Endothelial cell of hepatic sinusoid (primary cell): ENCODE measurements at regions not wholly inside any gene's neighbourhood (a gene's known extent, or its start where the extent isn't known, plus 50 kb on each side); places are given as distances from the start of the nearest gene placed in this dataset.

Source experiments
- in situ Hi-C: cut with HindIII; loops from 2 replicates; pipeline ENCODE4 v1.10.0; 2017; ENCODE audit warnings: low sequenced_read_pairs

DNA sequence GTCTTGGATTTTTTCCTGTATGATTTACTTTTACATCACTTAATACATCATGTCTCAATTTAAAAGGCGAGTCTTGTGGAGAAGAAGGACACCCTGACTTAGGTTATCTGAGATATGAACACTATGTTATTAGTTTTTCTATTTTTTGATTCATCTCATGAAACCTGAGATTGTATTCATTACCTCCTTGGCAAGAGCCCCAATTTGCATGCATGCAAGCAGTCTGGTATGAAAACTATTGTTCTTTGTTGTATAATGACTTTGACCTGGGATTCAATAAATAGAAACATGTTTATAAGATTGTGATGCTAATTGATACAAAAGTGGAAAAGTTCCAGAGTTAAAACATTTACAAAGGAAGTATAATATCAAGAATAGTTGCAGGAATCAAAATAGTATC lies 576.1 kb downstream of the NOVA1 start:
- in situ Hi-C loops: no loop called here

DNA sequence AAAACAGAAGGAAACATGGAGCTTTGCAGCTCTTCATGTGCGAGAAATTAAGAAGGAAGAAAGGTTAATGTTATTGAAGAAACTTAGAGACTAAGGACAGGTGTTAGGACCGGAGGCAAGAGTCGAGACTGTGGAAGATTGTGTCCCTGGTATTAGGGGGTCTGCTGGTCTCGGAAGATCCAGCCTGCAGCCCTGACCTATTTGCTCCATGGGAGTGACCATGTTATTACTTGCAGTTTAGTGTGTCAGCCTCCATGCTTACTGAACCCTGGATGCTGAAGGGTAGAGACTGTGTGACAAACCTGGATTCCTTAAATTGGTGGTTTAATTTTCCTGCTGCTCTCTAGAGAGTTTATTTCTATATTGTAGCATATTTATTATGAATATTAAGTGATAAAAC lies 580.6 kb downstream of the NOVA1 start:
- in situ Hi-C loops: no loop called here

DNA sequence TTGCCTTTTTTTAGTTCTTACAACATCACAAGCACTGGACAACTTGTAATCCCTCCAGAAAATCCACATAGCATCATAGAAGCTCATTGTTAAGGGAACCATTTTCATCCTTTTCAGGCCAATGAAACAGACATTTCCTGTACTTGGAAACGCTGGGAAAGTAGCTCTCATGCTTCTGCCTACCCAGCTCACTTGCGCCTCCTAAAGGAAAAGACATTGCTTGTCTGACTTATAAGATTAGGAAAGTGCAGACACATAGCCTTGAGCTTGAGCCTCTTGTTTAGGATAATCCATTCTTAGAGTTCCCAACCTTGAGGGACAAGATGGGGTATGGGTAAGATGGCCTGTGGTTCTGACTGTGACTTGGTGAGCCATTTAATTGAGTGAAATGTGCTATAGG lies 589.5 kb downstream of the NOVA1 start:
- in situ Hi-C loops: no loop called here

DNA sequence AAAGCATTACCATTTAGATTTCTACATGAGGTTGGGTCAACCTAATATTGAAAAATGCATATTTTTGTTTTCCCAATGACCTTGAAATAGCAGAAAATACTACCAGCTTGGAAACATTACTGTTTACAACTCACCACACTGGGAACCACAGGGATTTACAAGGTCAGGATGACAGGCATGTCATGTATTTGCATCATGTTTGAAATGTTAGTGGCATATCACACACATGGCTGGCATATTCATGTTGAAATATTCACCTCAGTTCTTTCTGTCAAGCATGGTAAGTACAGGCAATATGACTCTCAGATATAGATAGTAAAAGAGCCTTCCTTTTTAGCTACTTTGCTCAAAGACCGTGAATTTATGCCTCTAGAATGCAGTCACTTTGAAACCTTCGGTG lies 593.5 kb downstream of the NOVA1 start:
- in situ Hi-C loops: no loop called here

DNA sequence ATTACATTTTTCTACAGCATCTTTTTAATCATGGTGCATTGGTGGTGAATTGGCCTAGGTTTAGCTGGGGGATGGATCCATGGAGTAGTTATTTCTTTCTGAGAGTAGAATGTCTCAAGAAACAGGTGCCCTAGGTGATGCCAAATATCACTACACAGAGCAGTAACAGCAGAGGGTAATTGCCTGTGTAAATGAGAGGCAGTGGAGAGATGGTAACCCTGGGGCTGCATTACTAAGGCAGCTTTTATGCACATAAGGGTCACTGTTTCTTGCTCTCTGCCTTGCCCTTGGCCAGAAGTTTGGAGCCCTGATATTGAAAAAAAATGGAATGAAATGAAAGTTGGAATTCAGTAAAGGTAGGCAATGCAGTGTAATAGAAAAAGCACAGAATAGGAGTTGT lies 604.0 kb downstream of the NOVA1 start:
- in situ Hi-C loops: no loop called here

DNA sequence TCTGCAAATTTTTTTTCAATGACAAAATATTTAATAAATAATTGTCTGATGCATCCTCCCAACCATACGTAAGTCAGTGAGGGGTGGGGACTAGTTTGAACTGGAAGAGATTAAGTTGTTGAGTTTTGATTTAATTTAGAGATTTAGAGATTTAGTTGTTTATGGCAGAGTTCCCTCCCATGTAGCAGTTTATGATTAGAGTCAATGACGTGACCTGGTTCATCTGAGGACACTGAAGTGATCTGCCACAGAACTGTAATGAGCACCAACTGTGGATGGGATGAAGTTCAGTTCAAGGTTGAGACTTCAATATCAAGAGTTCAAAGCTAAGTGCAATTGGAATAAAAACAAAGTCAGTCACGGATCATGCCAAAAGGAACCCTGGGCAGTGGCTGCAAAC lies 609.3 kb downstream of the NOVA1 start:
- in situ Hi-C loops: no loop called here

DNA sequence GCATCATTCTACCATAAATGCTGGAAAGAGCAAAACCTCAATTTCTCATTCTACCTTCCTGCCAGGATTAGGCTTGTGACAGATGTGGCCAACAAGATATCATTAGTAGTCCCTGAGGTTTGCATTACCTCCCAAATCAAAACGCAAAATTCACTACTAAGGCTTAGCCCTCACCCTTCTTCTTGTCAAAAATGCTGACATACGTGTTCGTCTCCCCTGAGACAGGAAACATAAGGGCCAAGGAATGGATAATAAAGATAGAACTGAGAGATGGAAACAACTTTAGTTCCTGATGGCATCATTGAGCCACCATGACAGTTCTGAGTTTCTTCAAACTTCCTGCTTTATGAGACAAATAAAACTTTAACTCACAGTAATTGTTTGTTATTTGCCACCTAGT lies 642.1 kb downstream of the NOVA1 start:
- in situ Hi-C loops: loop anchor here (5.0 kb wide), 1 partner anchor 87 kb away; no protein-coding TSS in a partner anchor

DNA sequence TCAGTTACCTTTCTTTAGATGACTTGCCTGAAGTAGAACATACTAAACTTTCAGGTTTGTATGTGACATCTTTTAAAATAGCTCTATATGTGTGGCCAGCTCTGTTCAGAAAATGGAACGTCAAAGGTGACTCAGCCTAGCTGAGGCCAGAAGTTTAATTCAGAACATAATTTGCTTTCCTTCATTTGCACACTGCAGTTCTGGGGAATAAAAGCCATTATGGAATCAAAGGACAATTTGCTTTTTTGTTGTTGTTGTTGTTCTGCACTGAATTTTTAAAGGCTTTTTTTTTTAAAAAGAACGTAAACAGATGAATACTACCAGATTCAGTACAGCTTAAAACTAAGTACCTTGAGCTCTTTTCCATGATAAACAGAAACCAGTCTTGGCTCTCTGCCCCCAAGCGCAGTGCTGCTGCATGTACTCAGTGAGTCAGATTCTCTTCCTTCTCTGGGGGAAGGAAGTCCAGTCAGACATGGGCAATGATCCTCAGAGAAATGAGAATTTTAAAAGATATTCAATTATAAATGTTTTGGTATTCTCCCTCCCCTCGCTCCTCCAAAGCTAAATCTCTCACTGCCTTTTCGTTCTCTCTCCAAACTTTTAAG lies 644.2 kb downstream of the NOVA1 start:
- in situ Hi-C loops: no loop called here

DNA sequence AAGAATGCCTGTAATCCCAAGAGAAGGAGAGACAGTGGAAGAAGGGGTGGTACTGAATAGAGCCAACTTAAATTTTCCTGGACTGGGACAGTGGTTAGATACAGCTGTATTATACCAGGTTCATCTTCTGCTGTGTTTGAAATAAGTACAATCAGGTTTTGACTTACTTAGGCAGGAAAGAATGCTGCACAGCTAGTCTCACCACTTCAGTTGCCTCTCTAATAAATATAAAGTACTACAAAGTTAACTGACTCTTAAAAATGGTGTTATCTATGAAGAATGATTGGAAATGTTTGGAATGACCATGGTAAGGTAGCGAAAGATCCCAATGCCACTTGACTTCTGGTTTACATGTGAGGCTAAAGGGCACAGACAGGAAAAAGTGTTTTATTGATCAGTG lies 652.1 kb downstream of the NOVA1 start:
- in situ Hi-C loops: no loop called here

DNA sequence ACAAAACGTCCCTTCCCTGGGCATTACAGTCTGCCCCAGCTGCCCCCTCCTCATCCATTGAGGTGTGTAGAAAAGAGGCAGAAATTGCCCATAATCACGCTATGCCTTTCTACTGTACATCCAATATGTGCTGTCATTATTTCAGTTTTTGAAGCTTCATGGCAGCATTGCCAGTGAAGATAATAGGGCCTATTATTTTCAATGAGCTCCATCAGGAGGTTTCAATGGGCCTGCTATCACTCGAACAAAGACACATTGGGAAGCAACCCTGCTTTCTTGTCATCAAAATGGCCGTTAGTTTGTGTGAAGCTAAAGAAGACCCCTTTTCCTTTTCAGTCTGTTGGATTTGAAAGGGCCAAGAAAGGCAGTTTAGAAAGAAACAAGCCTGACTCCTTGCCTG lies 653.8 kb downstream of the NOVA1 start:
- in situ Hi-C loops: no loop called here

DNA sequence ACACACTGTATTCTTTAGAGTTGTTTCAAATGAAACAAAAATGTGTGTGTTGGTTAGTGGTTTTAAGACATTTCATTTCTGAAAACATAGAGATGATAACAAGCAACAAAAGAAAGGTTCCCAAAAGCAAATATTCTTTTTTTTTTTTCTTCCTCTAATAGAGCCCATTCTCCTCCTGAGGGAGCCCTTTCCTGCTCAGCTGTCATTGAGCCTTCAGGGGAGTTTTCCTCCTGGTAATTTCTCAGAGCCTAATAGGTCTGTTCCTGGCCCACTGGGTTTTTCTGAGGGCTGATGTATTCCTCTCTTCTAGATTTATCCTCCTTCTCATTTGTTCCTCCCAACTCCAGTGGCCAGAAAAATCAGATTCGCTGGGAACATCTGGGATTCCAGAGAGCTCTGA lies 654.5 kb downstream of the NOVA1 start:
- in situ Hi-C loops: no loop called here

DNA sequence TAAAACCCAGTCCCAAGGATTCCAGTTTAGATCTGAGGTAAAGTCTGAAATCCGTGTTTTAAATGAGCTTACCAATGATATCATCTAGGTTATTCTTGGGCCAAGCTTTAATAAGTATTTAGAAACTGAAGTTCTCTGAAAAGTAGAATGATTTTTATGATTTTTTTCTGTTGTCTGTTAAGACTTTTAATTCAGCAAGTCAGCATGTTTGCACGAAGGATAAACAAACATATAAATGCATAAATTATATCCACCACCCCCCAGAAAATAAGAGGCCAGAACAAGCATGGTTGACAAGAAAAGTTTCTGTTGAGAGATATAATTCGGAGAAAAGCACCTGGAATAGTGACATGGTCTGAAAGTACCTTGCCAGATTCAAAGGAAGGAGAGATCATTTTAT lies 655.7 kb downstream of the NOVA1 start:
- in situ Hi-C loops: no loop called here

DNA sequence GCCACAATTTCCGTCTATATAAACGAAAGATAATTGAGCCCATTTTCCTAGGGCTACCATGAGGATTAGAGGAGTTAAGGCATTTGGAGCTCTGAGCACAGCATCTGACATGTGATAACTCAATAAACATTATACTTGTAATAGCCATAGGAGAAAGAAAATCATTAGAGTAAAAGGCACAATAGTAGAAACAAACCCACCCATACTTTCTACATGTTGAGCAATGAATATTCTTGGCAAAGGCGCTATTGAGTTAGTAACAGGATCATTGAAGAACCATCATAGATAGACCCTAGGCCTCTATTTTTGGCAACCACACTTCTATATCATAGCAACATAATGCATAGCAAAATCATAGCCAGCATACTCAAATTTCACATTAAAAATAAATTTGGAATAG lies 664.1 kb downstream of the NOVA1 start:
- in situ Hi-C loops: no loop called here

DNA sequence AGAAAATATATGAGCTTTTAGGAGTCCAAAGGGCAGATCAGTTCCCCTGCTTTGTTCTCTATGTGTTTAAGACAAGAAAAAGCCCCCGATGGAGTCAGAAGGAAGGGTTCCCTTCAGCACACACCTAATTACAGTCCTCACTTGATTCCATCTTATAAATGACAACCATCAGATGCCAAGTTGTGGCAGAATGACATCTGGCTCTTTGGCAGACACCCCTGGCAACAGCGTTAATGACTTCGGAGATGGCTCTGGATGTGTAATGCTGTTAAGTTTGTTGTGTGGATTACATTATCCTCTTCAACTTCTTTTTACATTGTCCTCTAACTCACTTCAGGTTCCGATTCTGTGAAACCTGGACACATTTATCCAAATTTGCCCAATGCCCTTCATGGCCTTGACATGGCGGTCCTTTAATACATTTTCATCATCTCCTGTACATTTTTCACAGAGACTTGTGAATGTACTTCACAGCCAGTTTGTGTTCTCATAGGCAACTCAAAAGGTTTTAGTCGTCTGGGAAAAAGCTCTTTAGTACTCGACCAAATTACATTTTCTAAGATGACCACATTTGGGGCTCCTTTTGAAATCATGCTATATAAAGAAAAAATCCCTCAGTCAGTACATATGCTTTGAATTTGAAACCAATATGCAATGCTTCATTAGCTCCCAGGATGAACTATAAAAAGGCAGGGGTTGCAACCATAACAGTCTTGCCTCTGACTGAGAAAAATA lies 667.8 kb downstream of the NOVA1 start:
- in situ Hi-C loops: no loop called here

DNA sequence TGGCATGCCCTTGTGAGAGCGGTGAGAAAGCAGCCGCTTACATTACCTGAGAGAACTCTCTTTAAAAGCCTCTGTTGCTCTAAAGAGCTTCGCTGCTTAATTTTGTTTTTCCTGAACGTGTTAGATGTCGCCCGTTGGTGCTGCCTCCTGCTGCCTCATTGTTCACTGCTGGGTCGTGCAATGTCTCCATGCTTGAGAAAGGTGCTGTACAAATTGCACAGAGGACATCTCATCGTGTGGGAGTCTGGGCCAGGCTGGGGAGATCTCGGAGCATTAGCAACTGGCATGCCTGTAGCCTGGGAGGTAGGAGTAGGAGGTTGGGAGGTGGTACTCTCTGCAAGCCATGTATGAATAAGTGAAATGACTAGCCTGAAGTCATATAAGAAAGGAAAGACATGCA lies 686.0 kb downstream of the NOVA1 start:
- in situ Hi-C loops: no loop called here

DNA sequence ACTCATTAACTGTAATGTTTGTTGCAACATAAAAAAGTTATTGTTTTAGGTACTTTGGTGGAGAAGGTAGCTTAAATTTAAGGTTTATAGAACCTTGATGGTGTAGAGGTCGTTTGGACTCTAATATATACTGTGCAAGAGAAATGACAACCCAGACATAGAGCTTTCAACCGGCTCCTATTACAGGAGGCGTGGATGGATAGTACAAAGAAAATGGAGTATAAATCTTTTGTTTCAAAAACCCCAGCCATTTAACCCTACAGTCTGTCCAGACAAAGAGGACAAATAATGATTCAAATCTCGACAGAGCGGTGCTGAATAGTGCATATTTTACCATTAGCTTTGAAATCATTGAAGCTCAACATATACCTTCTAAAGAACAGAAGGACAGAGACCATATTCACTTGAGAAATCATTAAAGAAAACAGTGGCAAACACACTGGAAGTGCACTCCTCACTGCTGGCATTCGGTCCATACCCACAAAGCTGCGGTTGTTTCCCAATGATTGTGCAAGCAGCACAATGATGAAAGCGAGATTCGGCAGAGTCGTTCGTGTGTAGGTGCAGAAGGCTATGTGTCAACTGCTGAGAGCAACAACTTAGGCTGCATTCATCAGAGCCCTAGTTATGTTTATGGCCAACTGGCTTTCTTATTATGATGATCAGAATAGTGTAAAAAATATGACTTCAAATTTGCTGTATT lies 688.6 kb downstream of the NOVA1 start:
- in situ Hi-C loops: no loop called here

DNA sequence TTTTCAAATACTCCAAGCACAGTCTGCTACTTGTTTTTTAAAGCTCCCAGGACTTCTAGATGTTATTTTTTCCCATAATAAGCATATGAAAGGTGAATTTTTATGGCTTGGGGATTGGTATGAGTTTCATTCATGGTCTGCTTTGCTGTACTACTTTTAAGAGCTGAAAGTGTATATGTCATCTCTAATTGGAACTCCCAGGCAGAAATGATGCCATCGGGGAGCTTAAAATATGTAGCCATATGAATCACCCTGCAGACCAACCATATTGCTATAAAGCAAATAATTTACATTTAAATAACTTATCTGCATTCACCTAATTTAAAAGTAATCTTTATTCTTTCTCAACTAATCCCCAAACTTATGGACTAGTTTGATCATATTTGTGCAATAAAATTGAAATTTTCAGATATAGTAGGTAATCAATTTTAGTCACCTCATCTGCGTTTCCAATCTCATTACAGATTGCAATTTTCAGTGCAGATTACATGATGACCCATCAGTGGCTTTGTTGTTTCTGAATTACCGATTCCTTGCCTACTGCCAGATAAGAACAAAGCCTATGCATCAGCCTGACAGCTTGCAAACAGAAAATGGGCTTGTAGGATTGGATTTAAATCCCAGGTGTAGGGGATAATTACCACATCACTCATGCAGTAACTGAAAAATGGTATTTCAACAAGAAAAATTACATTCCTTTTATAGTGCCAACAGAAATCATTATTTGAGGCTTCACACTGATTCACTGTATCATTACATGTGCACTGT lies 689.4 kb downstream of the NOVA1 start:
- in situ Hi-C loops: no loop called here

DNA sequence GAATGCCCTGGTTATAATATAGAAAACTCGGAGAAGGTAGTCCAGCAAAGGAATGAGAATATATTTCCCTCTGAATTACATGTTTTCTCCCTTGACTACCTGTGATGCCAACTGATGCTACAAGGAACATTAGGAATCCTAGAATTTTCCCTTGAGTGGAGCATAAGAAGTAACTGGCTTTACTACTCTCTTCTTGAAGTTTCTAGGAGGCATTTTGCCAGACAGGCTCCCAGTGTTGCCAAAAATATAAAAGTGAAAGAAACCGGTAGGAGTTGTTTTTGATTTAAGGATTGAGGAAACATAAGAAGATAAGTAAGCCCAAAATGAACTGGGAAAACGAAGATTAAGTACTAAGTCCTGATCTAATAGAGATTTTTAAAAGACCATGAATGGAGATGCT lies 693.4 kb downstream of the NOVA1 start:
- in situ Hi-C loops: no loop called here

DNA sequence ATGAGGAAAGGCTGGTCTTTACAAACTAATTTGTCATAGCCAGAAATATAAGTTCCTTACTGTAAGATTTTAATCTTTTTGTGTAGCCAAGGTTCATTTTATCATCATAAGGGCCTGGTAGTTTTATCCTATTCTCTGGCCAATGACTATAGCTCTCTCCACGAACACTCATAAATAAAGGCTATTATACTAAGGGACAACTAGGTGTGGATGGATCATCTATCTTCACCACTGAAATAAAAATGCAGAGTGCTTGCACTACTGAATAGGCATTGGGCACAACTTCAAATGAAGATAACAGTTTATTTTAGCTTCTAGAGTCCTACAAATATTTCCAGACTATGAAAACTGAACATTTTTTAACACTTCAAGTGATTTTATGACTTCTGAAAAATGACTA lies 698.6 kb downstream of the NOVA1 start:
- in situ Hi-C loops: no loop called here

DNA sequence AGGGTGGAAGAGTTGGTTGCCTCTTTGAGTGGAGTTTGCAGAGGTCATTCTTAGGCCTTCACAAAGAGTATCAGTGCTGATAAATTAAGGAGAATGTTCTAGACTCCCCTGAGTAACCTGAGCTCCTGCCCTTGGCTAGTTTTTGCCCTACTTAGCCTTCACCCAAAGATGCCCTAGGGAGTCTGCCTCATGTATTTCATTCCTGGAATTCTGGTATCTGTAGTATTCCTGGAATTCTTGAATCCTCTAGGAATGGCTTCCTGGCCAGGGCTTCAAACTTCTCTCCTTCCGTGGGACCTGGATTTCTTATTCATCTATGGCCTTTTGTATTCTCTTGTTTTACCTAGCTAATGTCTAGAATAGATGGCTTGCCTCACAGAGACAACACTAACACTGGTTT lies 701.1 kb downstream of the NOVA1 start:
- in situ Hi-C loops: no loop called here

DNA sequence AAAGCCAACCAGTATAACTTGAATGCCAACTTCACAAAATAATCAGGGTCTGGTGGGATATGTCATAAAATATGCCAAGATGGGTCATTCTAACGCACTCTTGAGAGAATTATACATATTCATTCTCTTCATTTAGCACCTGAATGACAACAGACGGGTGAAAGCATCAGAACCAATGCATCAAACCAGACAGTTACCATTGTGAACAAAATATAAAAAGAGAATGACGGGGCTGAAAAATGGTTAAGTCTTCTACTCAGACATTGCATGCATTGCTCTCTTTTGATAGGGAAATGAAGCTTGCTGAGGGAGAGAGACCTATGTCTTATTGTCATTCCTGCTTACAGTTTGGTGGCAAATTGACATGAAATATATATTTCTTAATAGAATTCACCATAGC lies 702.1 kb downstream of the NOVA1 start:
- in situ Hi-C loops: no loop called here
